Pulmonary artery endothelial cell (primary cell): ENCODE measurements at regions not wholly inside any gene's neighbourhood (a gene's known extent, or its start where the extent isn't known, plus 50 kb on each side); places are given as distances from the start of the nearest gene placed in this dataset.
"Not testable (repeated sequence)": the region's sequence is repeated elsewhere in the genome, so short reads cannot be mapped to it uniquely, and the experiment has no call there.

Experiments used
- DNase-seq: peaks from one replicate; pipeline ENCODE4 v3.0.0-alpha.2; 2011; ENCODE audit warnings: low read depth, low spot score

GRCh38 chr3:34056181-34056910 lies 257.9 kb downstream of the PDCD6IP start:
- no peak for DNase-seq

GRCh38 chr3:34056951-34057390 lies 258.5 kb downstream of the PDCD6IP start:
- no peak for DNase-seq

DNA sequence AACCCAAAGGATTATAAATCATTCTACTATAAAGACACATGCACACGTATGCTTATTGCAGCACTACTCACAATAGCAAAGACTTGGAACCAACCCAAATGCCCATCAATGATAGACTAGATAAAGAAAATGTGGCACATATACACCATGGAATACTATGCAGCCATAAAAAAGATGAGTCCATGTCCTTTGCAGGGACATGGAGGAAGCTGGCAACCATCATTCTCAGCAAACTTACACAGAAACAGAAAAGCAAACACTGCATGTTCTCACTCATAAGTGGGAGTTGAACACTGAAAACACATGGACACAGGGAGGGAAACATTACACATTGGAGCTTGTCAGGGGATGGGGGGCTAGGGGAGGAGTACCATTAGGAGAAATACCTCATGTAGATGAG lies 262.6 kb downstream of the PDCD6IP start:
- not testable (repeated sequence) for DNase-seq

GRCh38 chr3:34065901-34066300 lies 267.5 kb downstream of the PDCD6IP start:
- no peak for DNase-seq

DNA sequence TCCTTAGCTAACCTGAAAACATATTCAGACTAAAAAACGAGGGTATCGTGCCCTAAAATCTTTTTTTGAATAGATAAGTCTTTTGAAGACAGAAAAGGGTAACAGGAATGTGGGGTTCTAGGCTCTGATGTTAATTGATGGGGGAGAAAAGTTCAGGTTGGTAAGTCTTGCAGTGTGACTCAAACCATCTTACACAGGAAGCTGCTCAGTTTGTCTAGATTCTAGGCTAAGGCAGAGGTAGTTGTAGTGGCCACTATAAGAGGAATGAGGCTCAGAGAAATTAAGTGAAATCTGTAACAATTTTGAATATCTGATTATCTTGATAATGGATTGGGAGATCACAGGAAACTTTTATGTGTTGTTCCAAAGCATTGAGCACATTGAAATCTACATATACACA lies 267.9 kb downstream of the PDCD6IP start:
- no peak for DNase-seq

DNA sequence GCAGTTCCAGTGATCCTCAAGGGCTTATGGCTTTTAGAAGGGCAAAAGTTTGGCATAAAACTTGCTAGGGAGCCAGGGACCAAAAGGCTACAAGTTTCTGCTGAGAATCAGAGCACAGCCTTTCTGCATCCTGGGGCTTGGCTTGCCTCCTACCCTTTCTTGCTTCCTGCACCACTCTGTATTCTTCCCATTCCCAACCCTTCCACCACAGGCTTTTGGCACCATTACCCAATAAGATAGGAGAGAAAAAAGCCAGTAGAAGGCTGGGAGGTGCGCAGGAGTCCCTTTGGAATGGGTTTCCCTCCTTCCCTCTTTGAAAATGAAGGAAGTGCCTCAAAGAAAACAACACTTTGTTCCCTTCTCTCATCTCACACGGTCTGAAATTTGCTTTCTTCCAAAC lies 268.6 kb downstream of the PDCD6IP start:
- no peak for DNase-seq

DNA sequence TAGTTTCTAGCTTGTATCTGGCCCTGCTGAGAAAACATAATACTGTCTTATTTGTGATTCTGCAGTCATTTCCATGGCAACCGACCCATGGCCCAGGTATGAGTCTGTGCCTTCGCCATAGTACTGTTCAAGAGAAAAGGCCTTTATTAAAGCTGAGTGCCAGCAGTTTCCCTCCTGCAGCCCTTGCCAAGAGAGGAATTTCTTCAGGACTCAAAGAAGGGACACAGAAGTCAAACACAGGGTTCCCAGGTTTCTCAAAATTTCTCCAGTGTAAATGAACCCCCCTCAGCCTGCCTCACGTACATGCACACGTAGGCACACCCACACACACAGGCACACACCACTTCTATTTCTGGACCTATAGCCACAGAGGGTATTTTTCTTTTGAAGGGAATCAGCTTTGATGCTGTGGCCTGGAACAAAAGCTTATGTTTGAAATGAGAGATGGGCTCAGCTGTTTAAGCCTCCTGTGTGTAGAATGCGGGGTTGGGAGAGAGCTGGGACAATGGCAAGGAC lies 269.2 kb downstream of the PDCD6IP start:
- DNase-seq = no peak

DNA sequence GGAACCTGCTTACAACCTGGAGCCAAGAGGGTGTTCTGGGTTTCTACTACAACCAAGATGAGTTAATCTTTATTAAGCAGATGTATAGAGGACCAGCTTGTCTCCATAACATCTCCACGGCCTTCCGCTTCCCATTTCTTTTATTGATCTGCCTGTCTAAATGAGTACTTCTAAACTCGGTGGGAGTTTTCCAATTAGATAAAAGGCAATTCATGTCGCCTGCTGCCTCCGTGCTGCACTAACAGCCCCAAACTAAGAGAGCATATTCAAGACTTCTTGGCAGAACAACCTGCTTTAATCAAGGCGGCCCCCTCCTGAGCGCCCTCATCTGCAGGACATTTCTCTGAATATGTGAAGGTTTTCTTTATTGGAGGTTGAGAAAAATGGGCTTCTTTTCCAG lies 270.1 kb downstream of the PDCD6IP start:
- no peak for DNase-seq

GRCh38 chr3:34070831-34071585 lies 272.6 kb downstream of the PDCD6IP start:
- no peak for DNase-seq

DNA sequence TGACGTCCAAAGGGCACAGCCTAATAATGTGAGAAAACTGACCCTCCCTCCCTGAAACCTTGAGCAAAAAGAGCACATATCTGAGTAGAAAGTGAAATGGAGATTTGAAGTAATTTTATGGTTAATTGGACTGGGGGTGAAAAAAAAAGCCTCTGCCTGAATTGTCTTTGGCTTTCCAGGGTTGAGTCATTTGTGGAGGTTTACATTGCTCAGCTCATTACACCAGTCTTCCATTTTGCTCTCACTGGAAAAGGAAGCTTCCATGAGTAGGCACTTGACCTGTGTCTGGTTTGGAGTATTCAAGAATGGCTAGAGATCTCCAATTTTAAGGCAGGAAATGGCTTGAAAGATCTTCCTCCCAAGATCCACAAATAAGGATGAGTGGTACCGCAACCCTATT lies 273.9 kb downstream of the PDCD6IP start:
- DNase-seq = no peak

DNA sequence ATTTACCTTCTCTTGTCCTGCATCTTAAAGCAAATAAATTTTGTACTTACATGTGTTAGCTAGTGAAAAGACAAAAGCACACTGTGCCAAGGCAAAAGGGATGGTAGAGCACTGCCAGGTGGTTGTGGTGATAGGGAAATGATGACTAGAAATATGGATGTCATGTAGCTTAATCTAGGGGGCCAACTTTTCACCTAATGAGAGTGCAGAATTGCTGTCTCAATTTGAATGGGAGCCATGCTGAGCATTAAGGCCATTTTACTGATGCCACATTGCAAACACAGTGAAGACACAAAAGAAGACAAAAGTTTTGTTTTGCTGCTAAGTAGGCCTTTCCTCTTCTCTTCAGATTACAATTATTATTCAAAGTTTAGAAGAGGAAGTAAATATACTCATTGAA lies 274.7 kb downstream of the PDCD6IP start:
- DNase-seq = no peak

GRCh38 chr3:34073961-34074360 lies 275.5 kb downstream of the PDCD6IP start:
- no peak for DNase-seq

- no peak for DNase-seq
These were observed 277.5 kb downstream of the PDCD6IP start for GRCh38 chr3:34075975-34076374.

DNA sequence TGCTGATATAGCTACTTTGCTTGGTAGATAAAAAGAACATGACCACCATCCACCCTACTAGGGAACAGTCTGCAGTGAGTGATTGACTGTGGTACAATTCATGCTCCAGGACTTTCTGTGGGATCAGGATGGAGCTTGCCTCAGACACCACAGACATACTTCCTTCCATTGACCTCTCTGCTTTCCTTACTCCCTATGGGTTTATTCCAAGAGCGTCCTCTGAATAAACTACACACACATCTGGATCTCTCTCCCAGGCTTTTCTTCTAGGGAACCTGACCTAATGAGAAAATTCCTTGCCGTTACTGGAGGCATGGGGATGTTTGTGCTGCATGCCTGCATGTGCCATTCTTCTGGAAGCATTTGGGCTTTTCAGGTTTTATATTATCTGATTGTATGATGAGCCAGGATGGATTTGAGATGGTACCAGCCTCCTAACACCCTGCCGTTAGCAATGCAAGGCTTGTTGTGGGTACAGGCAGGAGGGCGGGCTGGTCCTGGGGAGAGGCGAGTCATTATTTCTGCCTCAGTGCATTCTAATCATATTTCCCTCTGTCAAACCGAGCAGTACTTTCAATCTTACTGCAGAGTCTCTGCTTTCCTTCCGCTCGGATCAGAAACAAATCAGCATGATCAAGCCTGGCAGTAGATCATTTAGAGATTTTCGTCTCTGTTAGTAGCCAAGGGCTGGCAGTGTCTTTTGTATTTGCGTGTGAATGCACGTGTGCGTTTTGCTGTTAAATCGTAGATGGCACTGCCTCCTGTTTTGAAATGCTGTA lies 279.2 kb downstream of the PDCD6IP start:
- no peak for DNase-seq

GRCh38 chr3:34078418-34078817 lies 280.0 kb downstream of the PDCD6IP start:
- no peak for DNase-seq

GRCh38 chr3:34079849-34080248 lies 281.4 kb downstream of the PDCD6IP start:
- DNase-seq = not testable (repeated sequence)

DNA sequence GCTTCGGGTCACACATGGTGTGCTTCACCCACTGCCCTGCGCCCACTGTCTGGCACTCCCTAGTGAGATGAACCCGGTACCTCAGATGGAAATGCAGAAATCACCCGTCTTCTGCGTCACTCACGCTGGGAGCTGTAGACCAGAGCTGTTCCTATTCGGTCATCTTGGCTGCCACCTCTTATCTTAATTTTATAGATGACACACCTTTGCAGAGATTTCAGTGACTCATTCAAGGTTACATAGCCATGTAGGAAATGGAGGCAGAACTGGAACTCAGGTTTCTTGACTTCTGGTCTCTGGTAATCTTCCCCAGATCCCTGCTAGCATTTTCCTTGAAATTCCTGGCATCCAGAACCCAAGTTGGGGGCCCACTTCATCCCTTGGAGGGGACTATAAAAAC lies 291.9 kb downstream of the PDCD6IP start:
- DNase-seq = not testable (repeated sequence)

DNA sequence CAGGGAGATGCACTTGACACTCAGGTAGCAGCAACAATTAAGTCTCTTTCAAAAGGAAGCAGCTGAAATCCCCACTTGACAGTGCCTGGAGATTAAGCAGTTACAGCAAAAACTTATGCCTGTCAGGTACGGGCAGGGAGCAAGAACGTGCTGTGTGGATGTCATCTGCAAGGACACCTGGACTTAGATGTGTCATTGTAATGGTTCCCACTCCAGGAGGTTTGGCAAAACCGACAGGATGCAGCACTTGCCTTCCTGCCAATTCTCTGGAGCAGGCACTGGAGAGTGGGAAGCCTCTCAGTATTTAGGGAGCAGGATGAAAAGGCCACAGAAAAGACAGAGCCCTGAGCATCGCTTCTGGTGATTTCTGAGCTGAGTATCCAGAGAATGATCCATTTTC lies 292.4 kb downstream of the PDCD6IP start:
- DNase-seq = no peak

DNA sequence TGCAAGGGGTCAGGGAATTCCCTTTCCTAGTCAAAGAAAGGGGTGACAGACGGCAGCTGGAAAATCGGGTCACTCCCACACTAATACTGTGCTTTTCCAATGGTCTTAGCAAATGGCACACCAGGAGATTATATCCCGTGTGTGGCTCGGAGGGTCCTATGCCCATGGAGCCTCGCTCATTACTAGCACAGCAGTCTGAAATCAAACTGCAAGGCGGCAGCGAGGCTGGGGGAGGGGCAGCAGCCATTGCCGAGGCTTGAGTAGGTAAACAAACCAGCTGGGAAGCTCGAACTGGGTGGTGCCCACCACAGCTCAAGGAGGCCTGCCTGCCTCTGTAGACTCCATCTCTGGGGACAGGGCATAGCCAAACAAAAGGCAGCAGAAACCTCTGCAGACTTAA lies 295.9 kb downstream of the PDCD6IP start:
- DNase-seq = not testable (repeated sequence)

GRCh38 chr3:34102288-34102687 lies 303.9 kb downstream of the PDCD6IP start:
- no peak for DNase-seq

DNA sequence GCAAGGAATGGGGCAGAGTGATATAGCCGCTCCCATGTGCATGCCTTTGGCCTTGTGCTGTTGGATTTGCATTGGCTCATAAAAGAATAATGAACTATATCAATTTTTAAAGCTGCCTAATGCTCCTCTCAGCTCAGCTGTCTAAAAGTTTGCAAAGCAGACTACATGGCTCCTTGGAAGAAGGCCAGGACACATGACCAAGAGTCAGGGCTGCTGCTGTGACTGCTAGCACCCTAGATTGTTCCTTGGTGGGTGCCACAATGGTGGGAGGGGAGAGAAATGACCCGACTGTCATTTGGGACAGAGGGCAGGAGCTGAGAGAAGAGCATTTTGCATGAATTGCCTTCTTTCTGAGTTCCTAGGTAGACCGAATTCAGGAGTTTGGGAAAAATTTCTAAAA lies 307.9 kb downstream of the PDCD6IP start:
- no peak for DNase-seq

DNA sequence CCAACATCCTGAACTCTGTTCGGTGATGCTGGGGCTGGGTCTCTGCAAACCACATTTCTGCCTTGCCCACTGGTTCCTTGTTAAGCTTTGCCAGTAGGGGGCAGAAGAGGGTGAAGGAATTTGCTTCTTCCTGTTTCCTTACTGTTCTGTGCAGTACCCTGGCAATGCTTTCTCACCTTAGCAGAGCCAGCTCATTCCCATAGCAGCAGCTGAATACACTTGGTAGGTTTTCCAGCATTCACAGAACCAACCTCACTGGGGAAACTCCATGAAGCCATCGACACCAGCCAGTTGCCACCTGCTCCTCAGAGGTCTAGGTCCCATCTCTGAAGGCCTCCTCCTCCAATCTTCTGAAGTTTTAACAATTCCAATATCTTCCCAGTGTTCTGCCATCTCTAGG lies 308.4 kb downstream of the PDCD6IP start:
- DNase-seq = peak; percentile 26
